ENCODE measurements at regions not wholly inside any gene's neighbourhood (a gene's known extent, or its start where the extent isn't known, plus 50 kb on each side); places are given as distances from the start of the nearest gene placed in this dataset.

DNA sequence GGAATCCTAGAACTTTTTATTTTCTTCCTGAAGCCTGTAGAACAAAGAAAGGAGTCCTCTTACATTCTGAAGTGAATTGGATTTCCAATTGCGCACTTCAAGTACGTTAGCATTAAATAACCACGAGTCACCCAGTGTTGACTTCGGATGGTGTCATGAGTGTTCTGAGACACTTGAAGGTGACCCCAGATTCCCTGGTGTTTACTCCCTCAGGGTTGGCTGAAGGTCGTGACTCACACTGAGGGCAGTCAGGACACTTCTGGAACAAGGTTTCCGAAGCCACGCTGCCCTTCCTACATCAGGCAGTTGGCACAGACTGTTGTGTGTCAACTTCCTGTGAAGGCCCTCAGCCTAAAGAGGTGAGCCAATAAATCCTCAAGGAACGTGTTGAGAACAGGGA, 186.6 kb upstream of the CELF2 start:
- DNase-seq (ENCODE audit: low read depth, low spot score): no peak
- Histone ChIP-seq H3K36me3 (ENCODE audit: insufficient read depth, insufficient read length, low read length) (no peaks in the 10 kb centered on the region), H3K9me3 (ENCODE audit: insufficient read depth, low read length) (no peaks in the 10 kb centered on the region), H3K4me3 (ENCODE audit: insufficient read length, low read depth) (no peak overlapping the region), H3K9ac (ENCODE audit: insufficient read length, low read depth) (no peak overlapping the region), H3K4me1 (ENCODE audit: insufficient read depth, insufficient read length) (no peaks in the 10 kb centered on the region), H3K27me3 (ENCODE audit: insufficient read depth, insufficient read length) (no peaks in the 10 kb centered on the region)
- TF ChIP-seq SUZ12 (IDR thresholded peaks at IDR 0.05; ENCODE audit: extremely low read depth, insufficient read depth, insufficient read length): no peak
- TF ChIP-seq YY1 (IDR thresholded peaks at IDR 0.05; ENCODE audit: insufficient read depth, insufficient read length): no peak
- no peak for TF ChIP-seq ZNF274 (IDR thresholded peaks at IDR 0.05; ENCODE audit: low read depth, low read length)

- no peaks in the 10 kb centered on the region for H3K4me1 ChIP-seq (ENCODE audit: insufficient read depth, insufficient read length)
- H3K9me3 ChIP-seq (ENCODE audit: insufficient read depth, low read length): no peaks in the 10 kb centered on the region
- H3K36me3 ChIP-seq (ENCODE audit: insufficient read depth, insufficient read length, low read length): no peaks in the 10 kb centered on the region
- no peak overlapping the region for H3K4me3 ChIP-seq (ENCODE audit: insufficient read length, low read depth)
- TF ChIP-seq SUZ12 (IDR thresholded peaks at IDR 0.05; ENCODE audit: extremely low read depth, insufficient read depth, insufficient read length) (no peak), YY1 (IDR thresholded peaks at IDR 0.05; ENCODE audit: insufficient read depth, insufficient read length) (no peak), ZNF274 (IDR thresholded peaks at IDR 0.05; ENCODE audit: low read depth, low read length) (no peak)
- no peak overlapping the region for H3K9ac ChIP-seq (ENCODE audit: insufficient read length, low read depth)
- H3K27me3 ChIP-seq (ENCODE audit: insufficient read depth, insufficient read length): no peaks in the 10 kb centered on the region
- no peak for DNase-seq (ENCODE audit: low read depth, low spot score)
Measured at GRCh38 chr10:10833955-10834354, 183.7 kb upstream of the CELF2 start.

DNA sequence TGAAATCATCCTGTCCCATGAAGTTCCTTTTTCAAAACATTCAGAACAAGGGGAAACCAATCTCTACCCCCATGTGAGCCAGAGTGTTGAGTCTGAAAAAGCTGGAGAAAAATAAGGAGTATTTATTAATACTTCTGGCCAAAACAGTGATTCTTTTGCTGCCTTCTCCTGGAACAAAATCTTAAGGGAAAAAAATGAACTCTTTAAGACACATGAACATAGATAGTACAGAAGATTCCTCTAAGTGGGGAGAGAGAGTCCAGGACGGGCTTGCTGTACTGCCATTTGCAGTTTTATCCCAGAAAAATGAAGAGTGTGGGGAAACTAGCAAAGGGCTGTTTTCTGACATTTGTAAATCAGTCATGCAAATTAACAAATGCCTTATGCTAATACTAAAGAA, 173.4 kb upstream of the CELF2 start:
- TF ChIP-seq YY1 (IDR thresholded peaks at IDR 0.05; ENCODE audit: insufficient read depth, insufficient read length) (no peak), ZNF274 (IDR thresholded peaks at IDR 0.05; ENCODE audit: low read depth, low read length) (no peak), SUZ12 (IDR thresholded peaks at IDR 0.05; ENCODE audit: extremely low read depth, insufficient read depth, insufficient read length) (no peak)
- DNase-seq (ENCODE audit: low read depth, low spot score): no peak
- no peaks in the 10 kb centered on the region for H3K4me1 ChIP-seq (ENCODE audit: insufficient read depth, insufficient read length)
- no peaks in the 10 kb centered on the region for H3K27me3 ChIP-seq (ENCODE audit: insufficient read depth, insufficient read length)
- no peaks in the 10 kb centered on the region for H3K9me3 ChIP-seq (ENCODE audit: insufficient read depth, low read length)
- no peak overlapping the region for H3K9ac ChIP-seq (ENCODE audit: insufficient read length, low read depth)
- H3K4me3 ChIP-seq (ENCODE audit: insufficient read length, low read depth): no peak overlapping the region
- H3K36me3 ChIP-seq (ENCODE audit: insufficient read depth, insufficient read length, low read length): no peaks in the 10 kb centered on the region

GRCh38 chr10:10845185-10845584, 172.5 kb upstream of the CELF2 start:
- no peak overlapping the region for H3K4me3 ChIP-seq (ENCODE audit: insufficient read length, low read depth)
- DNase-seq (ENCODE audit: low read depth, low spot score): no peak
- H3K27me3 ChIP-seq (ENCODE audit: insufficient read depth, insufficient read length): no peaks in the 10 kb centered on the region
- H3K9ac ChIP-seq (ENCODE audit: insufficient read length, low read depth): no peak overlapping the region
- H3K9me3 ChIP-seq (ENCODE audit: insufficient read depth, low read length): no peaks in the 10 kb centered on the region
- no peak for TF ChIP-seq ZNF274 (IDR thresholded peaks at IDR 0.05; ENCODE audit: low read depth, low read length)
- TF ChIP-seq YY1 (IDR thresholded peaks at IDR 0.05; ENCODE audit: insufficient read depth, insufficient read length): no peak
- TF ChIP-seq SUZ12 (IDR thresholded peaks at IDR 0.05; ENCODE audit: extremely low read depth, insufficient read depth, insufficient read length): no peak
- no peaks in the 10 kb centered on the region for H3K36me3 ChIP-seq (ENCODE audit: insufficient read depth, insufficient read length, low read length)
- no peaks in the 10 kb centered on the region for H3K4me1 ChIP-seq (ENCODE audit: insufficient read depth, insufficient read length)

DNA sequence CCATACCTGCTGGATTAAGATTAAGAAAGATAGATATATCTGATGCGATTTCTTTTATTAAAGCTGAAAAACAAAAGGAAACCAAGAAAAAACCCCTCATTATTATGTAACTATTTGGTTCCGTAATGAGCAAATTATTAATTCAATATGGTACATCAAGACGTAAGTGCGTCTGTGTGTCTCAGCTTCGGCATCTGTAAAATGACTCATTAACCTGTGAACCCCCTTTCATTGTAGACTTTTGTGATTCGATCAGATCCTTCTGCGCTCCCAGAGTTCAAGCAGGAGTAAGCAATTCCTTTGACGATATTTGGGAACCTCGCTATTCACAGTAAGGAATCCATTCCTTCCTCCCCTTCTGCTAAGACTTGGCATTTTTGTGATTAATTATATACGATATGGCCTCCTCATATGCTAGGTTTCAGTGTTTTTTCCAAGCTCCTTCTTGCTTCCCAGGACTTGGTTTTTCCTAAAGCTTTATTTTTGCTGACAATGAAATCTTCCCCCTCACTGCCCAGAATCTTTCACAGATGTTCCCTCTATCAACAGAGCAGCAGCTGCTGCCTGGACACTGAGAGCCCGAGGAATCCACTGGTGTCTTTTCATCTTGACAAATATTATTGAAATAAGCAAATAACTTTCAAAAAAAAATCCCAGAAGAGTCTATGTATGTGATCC, 171.7 kb upstream of the CELF2 start:
- Histone ChIP-seq H3K4me3 (ENCODE audit: insufficient read length, low read depth) (no peak overlapping the region), H3K36me3 (ENCODE audit: insufficient read depth, insufficient read length, low read length) (no peaks in the 10 kb centered on the region), H3K9me3 (ENCODE audit: insufficient read depth, low read length) (no peaks in the 10 kb centered on the region), H3K27me3 (ENCODE audit: insufficient read depth, insufficient read length) (no peaks in the 10 kb centered on the region), H3K9ac (ENCODE audit: insufficient read length, low read depth) (no peak overlapping the region), H3K4me1 (ENCODE audit: insufficient read depth, insufficient read length) (no peaks in the 10 kb centered on the region)
- DNase-seq (ENCODE audit: low read depth, low spot score): no peak
- TF ChIP-seq ZNF274 (IDR thresholded peaks at IDR 0.05; ENCODE audit: low read depth, low read length): no peak
- TF ChIP-seq YY1 (IDR thresholded peaks at IDR 0.05; ENCODE audit: insufficient read depth, insufficient read length): no peak
- TF ChIP-seq SUZ12 (IDR thresholded peaks at IDR 0.05; ENCODE audit: extremely low read depth, insufficient read depth, insufficient read length): no peak

DNA sequence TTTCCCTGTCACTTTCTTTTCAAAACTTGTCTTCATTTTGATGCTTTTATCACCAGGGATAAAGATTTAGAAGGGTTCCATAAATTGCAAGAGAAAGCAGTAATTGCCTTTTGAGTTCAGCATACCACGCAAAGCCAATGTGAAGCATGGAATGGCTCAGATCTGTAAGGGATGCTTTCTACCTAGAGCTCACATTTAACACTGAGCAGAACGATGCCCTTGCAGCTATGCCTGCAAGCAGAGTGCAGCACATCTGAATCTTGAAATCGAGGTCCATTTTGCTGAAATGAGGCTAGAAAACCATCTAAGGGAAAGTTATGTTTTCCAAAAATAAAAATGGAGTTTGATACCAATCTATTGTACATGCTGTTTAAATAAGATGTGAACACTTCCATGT, 171.2 kb upstream of the CELF2 start:
- DNase-seq (ENCODE audit: low read depth, low spot score): no peak
- H3K27me3 ChIP-seq (ENCODE audit: insufficient read depth, insufficient read length): no peaks in the 10 kb centered on the region
- H3K4me3 ChIP-seq (ENCODE audit: insufficient read length, low read depth): no peak overlapping the region
- H3K9me3 ChIP-seq (ENCODE audit: insufficient read depth, low read length): no peaks in the 10 kb centered on the region
- TF ChIP-seq YY1 (IDR thresholded peaks at IDR 0.05; ENCODE audit: insufficient read depth, insufficient read length) (no peak), ZNF274 (IDR thresholded peaks at IDR 0.05; ENCODE audit: low read depth, low read length) (no peak), SUZ12 (IDR thresholded peaks at IDR 0.05; ENCODE audit: extremely low read depth, insufficient read depth, insufficient read length) (no peak)
- no peaks in the 10 kb centered on the region for H3K36me3 ChIP-seq (ENCODE audit: insufficient read depth, insufficient read length, low read length)
- H3K4me1 ChIP-seq (ENCODE audit: insufficient read depth, insufficient read length): no peaks in the 10 kb centered on the region
- H3K9ac ChIP-seq (ENCODE audit: insufficient read length, low read depth): no peak overlapping the region

GRCh38 chr10:10847387-10847786, 170.3 kb upstream of the CELF2 start:
- DNase-seq (ENCODE audit: low read depth, low spot score): no peak
- Histone ChIP-seq H3K36me3 (ENCODE audit: insufficient read depth, insufficient read length, low read length) (no peaks in the 10 kb centered on the region), H3K9ac (ENCODE audit: insufficient read length, low read depth) (no peak overlapping the region), H3K4me3 (ENCODE audit: insufficient read length, low read depth) (no peak overlapping the region), H3K4me1 (ENCODE audit: insufficient read depth, insufficient read length) (no peaks in the 10 kb centered on the region), H3K27me3 (ENCODE audit: insufficient read depth, insufficient read length) (no peaks in the 10 kb centered on the region), H3K9me3 (ENCODE audit: insufficient read depth, low read length) (no peaks in the 10 kb centered on the region)
- no peak for TF ChIP-seq SUZ12 (IDR thresholded peaks at IDR 0.05; ENCODE audit: extremely low read depth, insufficient read depth, insufficient read length)
- TF ChIP-seq ZNF274 (IDR thresholded peaks at IDR 0.05; ENCODE audit: low read depth, low read length): no peak
- no peak for TF ChIP-seq YY1 (IDR thresholded peaks at IDR 0.05; ENCODE audit: insufficient read depth, insufficient read length)
